Esophagus squamous epithelium (tissue), 4 donors: ENCODE measurements at regions not wholly inside any gene's neighbourhood (a gene's known extent, or its start where the extent isn't known, plus 50 kb on each side); places are given as distances from the start of the nearest gene placed in this dataset.

Source experiments
- POLR2A ChIP-seq, 4 donors: fragments of 450-650 bp; IDR thresholded peaks; one replicate each; pipeline ENCODE4 v1.6.1; 2017; ENCODE audit warnings: antibody characterized with exemption in 4 of 4, mild to moderate bottlenecking in 4 of 4, moderate library complexity in 3 of 4
- TF ChIP-seq, protein P1 (sequence below), 6 experiments: fragments of 450-650 bp in 4 of 6; fragments of 200-600 bp in 2 of 6; sonication (generic) in 2 of 6; IDR thresholded peaks; one replicate each; pipeline ENCODE4 v1.5.1; 2016 to 2019; ENCODE audit warnings: antibody characterized with exemption in 6 of 6, mild to moderate bottlenecking in 4 of 6, moderate library complexity in 4 of 6

DNA sequence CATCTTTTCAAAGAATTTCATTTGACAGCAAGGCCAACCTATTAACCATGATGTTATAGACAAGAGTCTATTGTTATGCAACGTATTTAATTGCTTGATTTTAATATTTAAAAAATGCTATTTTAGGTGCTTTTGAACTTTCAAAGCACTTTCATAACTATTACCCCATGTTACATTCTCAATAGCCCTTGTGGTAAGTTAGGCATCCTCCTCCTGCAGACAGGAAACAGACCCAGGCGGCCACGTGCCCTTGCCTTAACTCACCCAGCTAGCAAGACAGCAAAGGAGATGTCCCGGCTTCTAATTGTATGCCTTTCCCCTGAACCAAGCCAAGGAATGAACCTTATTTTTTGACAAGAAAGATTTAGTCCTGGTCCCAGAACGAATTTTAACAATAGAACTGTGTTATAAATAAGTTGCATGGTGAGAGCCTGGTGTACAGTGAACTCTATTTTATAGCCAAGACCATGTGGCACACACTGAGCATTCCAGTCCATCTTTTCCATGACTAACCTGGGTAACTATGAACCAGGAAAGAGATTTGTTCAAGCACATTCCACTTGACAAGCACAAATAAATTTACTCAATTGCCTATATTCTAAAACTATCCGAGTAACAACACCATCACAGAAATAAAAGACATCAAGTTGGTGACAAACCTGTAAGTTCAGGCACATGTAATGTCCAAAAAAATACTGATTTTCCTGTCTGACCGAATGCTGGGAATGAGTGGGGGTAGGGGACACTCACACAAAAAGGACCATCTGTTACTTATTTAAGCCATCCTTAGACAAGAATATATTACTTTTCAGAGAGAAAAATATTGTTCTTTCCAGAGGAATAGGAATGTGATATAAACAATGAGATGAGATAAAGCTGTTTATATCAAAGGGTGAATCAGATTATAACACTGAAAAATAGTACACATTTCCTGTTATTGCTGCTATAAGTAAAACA, 163.0 kb downstream of the EFNB2 start:
- TF ChIP-seq, protein P1, sequence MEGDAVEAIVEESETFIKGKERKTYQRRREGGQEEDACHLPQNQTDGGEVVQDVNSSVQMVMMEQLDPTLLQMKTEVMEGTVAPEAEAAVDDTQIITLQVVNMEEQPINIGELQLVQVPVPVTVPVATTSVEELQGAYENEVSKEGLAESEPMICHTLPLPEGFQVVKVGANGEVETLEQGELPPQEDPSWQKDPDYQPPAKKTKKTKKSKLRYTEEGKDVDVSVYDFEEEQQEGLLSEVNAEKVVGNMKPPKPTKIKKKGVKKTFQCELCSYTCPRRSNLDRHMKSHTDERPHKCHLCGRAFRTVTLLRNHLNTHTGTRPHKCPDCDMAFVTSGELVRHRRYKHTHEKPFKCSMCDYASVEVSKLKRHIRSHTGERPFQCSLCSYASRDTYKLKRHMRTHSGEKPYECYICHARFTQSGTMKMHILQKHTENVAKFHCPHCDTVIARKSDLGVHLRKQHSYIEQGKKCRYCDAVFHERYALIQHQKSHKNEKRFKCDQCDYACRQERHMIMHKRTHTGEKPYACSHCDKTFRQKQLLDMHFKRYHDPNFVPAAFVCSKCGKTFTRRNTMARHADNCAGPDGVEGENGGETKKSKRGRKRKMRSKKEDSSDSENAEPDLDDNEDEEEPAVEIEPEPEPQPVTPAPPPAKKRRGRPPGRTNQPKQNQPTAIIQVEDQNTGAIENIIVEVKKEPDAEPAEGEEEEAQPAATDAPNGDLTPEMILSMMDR (IDR thresholded peaks at IDR 0.05): no peak
- no peak for TF ChIP-seq POLR2A (IDR thresholded peaks at IDR 0.05)
